Dermis blood vessel endothelial cell (primary cell): ENCODE measurements at regions not wholly inside any gene's neighbourhood (a gene's known extent, or its start where the extent isn't known, plus 50 kb on each side); places are given as distances from the start of the nearest gene placed in this dataset.
A peak's percentile ranks its signal among the peaks of the same experiment; 100 is the strongest.
"Not testable (repeated sequence)": the region's sequence is repeated elsewhere in the genome, so short reads cannot be mapped to it uniquely, and the experiment has no call there.

Source experiments
- DNase-seq: peaks from one replicate; pipeline ENCODE4 v3.0.0; 2010

- no peak for DNase-seq
Measured at GRCh38 chr2:32874931-32875330, 71.8 kb upstream of the LTBP1 start.

DNA sequence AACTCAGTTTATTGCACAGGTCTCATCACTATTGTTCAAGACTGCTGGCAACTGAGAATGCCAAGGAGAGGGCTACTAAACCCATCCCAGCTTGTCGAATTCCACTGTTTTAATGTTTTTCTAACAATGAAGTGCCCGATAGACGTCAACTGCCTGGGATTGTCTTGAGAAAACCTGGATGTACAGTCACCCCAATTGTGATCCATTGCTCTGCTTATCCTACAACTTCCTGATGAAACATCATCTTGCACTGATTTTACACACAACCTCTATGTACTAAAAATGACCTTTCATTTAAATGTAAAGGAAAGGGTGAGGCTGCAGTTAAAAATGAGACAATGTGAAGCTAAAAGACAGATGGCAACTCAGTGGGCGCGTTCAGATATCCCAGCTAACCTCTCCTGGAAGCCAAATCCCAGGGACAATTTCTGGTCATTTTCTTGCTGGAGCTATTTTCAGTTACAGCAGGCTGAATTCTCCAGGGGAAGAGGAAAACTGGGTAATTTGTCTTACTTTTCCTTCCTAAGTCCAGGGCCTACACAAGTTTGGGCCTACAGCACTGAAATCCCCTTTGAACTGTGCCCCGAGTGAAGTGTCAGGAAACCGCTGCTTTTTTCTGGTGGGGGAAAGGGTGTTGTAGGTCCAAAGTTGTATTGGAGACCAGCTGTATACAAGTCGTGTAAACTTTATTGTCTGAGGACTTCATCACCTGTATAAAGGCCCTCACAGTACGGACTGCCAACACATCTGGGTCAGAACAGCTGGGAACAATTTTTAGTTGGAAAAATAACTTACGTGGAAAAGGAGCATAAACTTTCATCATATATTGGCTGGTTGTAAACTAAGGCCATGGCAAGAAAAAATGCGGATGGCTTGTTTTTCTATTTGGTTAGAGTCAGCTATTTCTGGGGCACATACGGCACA, 68.9 kb upstream of the LTBP1 start:
- DNase-seq: peak; percentile 61

DNA sequence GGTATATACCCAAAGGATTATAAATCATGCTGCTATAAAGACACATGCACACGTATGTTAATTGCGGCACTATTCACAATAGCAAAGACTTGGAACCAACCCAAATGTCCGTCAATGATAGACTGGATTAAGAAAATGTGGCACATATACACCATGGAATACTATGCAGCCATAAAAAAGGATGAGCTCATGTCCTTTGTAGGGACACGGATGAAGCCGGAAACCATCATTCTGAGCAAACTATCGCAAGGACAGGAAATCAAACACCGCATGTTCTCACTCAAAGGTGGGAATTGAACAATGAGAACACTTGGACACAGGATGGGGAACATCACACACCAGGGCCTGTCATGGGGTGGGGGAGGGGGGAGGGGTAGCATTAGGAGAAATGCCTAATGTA, 66.8 kb upstream of the LTBP1 start:
- DNase-seq: not testable (repeated sequence)

DNA sequence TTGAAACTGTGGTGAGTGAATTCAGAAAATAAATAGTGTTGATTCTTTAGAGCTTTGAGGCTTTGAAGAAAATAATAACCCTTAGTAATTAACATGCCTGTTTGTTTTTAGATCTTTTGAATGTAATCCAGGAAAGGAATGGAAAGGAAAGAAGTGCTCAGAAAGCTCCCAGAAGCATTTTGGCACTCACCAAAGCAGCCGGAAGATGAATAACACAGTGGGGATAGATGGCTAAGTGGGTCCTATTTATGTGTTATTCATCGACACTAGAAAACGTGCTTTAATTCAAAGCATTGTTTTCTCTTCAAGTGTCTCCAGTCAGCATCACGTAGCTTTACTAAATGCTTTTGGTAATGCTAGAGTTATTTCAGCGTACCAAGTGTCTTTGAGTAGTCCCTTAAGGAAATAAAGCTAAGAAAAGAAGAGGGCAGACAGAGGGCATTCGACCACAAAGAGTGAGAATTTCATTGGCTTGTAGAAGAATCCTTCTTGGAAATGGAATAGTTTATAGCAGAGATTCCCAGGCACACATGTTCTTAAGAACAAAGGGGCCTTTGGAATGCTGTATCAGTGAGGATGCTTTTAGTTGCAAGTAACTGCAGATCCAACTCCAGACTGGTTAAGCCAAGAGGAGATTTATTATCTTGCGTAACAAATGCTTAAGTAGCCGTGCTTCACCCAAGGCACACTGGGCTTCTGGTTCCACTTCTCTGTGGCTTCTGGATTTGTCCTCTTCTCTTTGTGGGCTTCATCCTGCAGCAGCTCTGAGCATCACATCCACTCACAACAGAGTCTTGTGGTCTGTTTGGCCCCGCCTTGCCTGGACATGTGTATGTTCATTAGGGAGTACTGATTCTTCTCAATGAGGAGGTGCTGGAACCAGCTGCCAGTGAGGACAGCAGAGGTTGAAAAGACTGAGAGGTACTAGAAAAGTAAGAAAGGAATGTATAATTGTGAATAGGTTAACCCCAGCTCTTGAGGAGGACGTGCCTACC, 63.6 kb upstream of the LTBP1 start:
- no peak for DNase-seq

DNA sequence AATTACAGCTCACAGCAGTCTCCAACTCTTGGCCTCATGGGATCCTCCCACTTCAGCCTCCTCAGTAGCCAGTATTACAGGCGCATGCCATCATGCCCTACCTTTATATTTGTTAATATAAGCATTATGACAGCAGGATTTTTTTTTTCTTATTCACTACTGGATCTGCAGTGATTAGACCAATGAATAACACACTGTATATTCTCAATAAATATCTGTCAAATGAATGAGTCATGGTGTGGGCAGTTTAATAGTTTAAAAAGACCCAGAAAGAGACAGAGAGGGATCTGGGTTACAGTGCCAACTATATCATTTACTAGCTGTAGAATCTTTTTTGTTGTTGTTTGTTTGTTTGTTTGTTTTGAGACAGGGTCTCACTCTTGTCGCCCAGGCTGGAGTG, 62.4 kb upstream of the LTBP1 start:
- DNase-seq: no peak

DNA sequence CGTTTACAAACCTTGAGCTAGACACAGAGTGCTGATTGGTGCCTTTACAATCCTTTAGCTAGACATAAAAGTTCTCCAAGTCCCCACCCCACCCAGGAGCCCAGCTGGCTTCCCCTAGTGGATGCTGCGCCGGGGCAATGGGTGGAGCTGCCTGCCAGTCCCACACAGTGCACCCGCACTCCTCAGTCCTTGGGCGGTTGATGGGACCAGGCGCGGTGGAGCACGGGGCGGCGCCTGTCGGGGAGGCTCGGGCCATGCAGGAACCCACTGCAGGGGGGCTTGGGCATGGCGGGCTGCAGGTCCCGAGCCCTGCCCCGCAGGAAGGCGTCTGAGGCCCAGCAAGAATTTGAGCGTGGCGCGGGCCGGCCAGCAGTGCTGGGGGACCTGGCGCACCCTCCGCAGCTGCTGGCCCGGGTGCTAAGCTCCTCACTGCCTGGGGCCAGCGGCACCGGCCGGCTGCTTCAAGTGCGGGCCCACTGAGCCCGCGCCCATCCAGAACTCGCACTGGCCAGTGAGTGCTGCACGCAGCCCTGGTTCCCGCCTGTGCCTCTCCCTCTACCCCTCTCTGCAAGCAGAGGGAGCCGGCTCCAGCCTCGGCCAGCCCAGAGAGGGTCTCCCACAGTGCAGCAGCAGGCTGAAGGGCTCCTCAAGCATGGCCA, 60.2 kb upstream of the LTBP1 start:
- DNase-seq: not testable (repeated sequence)

DNA sequence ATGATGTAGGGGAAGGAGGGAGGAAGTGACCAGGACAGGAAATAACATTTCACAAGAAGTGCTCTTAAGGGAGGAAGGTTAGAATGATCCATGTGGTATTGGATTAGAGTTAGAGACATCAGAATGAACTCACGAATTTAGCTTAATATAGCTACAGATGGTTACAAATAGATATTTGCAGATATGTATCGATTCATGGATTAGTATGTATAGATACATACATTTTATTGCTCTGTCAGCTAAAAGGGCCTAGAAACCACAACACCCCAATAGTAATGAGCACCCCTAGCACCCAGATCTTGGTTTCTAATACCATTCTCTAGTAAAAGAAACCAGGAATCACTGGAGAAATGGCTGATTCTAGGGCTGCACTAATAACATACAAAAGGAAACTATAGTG, 59.6 kb upstream of the LTBP1 start:
- no peak for DNase-seq

DNA sequence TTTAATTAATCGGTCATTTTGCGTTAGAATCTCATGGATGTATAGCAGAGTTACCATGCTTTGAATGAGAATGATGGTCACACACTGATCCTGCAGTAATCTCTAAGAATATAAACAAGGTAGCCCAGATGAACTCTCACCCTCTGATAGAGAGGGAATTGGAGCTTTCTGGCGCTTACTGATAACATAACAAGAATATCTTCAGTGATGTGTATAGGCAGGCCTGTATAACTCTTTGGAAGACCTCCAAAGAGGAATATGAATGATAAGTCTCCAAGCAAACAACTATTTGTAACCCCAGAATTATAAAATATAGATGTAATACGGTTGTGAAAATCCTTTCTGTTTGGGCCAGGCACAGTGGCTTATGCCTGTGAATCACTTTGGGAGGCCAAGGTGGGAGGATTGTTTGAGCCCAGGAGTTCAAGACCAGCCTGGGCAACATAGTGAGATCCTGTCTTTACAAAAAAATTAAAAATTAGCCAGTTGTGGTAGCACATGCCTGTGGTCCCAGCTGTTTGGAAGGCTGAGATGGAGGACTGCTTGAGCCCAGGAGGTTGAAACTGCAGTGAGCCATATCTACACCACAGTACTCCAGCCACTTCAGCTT, 52.5 kb upstream of the LTBP1 start:
- DNase-seq: no peak

- peak; percentile 8 for DNase-seq
Measured at GRCh38 chr2:32895424-32895823, 51.3 kb upstream of the LTBP1 start.
